K562 (cell line): ENCODE measurements at regions not wholly inside any gene's neighbourhood (a gene's known extent, or its start where the extent isn't known, plus 50 kb on each side); places are given as distances from the start of the nearest gene placed in this dataset.

Experiments
- ATAC-seq: fragments of 200-7000 bp; cut with Tn5 transposase; 3 replicates; pipeline ENCODE4 v1.9.1; 2020; ENCODE audit warnings: moderate library complexity
- BruUV-seq: library from RNA; stranded (reverse); fragments of 400-500 nt; replicated peaks from 2 replicates; lab custom pipeline; 2021; lab: Mats Ljungman, UMichigan
- CTCF ChIA-PET: fragments of 300-600 bp; formaldehyde crosslinking; extraction: SDS; loops from one replicate; lab custom pipeline; 2021; ENCODE audit warnings: low intra/inter-chr PET ratio; lab: Yijun Ruan, JAX
- POLR2A ChIA-PET: fragments of 300-600, 350-650 bp; sonication (Branson Sonifier 250); formaldehyde crosslinking; extraction: SDS; loops from one replicate; lab custom pipeline; 2021; ENCODE audit warnings: antibody characterized with exemption, inconsistent platforms; lab: Yijun Ruan, JAX
- DNase-seq, 4 experiments: peaks; one replicate each; pipeline versions ENCODE4 v3.0.0 to v3.0.0-alpha.2; 2011 to 2018; ENCODE audit warnings: low spot score in 3 of 4, mixed read lengths in 3 of 4; ENCODE audit errors: extremely low read depth in 1 of 4
- FAIRE-seq: peaks from 2 replicates; lab custom pipeline; 2011; peaks lifted over from hg19 to GRCh38; lab: Jason Lieb, UNC
- H2AFZ ChIP-seq: 2 replicates; pipeline ENCODE4 v1.6.0; 2011; ENCODE audit warnings: low read depth, low read length, control low read depth, inconsistent platforms
- H3K27ac ChIP-seq: fragments of 200-600 bp; 3 replicates; pipeline ENCODE4 v1.8.0; 2011; ENCODE audit warnings: low read depth, mild to moderate bottlenecking, control low read depth, inconsistent platforms, low read length, moderate library complexity, mixed read lengths; ENCODE audit errors: extremely low read depth
- H3K27me3 ChIP-seq, 2 experiments: fragments of 300-600 bp in 1 of 2; 2 replicates in 1 of 2; 3 replicates in 1 of 2; pipeline versions ENCODE4 v1.6.0 to v1.8.0; 2011; ENCODE audit warnings: inconsistent platforms in 2 of 2, low read length in 2 of 2, mild to moderate bottlenecking in 1 of 2, mixed read lengths in 1 of 2, moderate library complexity in 1 of 2; ENCODE audit not compliant: control insufficient read depth in 2 of 2, insufficient read depth in 2 of 2
- H3K36me3 ChIP-seq: fragments of 300-600 bp; 3 replicates; pipeline ENCODE4 v1.8.0; 2011; ENCODE audit warnings: mild to moderate bottlenecking, low read length, inconsistent platforms; ENCODE audit not compliant: control insufficient read depth, insufficient read depth
- H3K4me1 ChIP-seq, 2 experiments: fragments of 200-600 bp in 1 of 2; replicated peaks in 1 of 2; 2 replicates in 1 of 2; 3 replicates in 1 of 2; pipeline versions ENCODE4 v1.5.1 to v1.8.0; 2011; ENCODE audit warnings: inconsistent platforms in 2 of 2, low read length in 2 of 2, mild to moderate bottlenecking in 1 of 2, mixed read lengths in 1 of 2, moderate library complexity in 1 of 2; ENCODE audit not compliant: control insufficient read depth in 2 of 2, insufficient read depth in 2 of 2
- H3K4me2 ChIP-seq: 2 replicates; pipeline ENCODE4 v1.6.1; 2011; ENCODE audit warnings: low read length, control low read depth, inconsistent platforms, mixed read lengths; ENCODE audit not compliant: insufficient read depth
- H3K4me3 ChIP-seq: fragments of 200-600 bp; sonication (generic), shearing (Covaris generic); 2 replicates; pipeline ENCODE4 v1.5.1; 2016; ENCODE audit warnings: control low read depth, inconsistent platforms
- H3K79me2 ChIP-seq: fragments of 200-600 bp; 3 replicates; pipeline ENCODE4 v1.8.0; 2011; ENCODE audit warnings: low read length, inconsistent platforms; ENCODE audit not compliant: control insufficient read depth, insufficient read depth
- H3K9ac ChIP-seq, 2 experiments: 2 replicates each; pipeline versions ENCODE4 v1.6.0 to v1.6.1; 2011; ENCODE audit warnings: low read depth in 2 of 2, low read length in 2 of 2, control low read depth in 1 of 2, inconsistent platforms in 1 of 2, mild to moderate bottlenecking in 1 of 2, mixed read lengths in 1 of 2; ENCODE audit not compliant: insufficient read depth in 1 of 2
- H3K9me1 ChIP-seq: one replicate; pipeline ENCODE4 v1.6.0; 2011; ENCODE audit warnings: inconsistent platforms, mild to moderate bottlenecking, low read length, moderate library complexity; ENCODE audit not compliant: control insufficient read depth, insufficient read depth
- H3K9me3 ChIP-seq: replicated peaks from 2 replicates; pipeline ENCODE4 v1.5.1; 2011; ENCODE audit warnings: low read depth, low read length, inconsistent platforms; ENCODE audit not compliant: control insufficient read depth, insufficient read depth
- H4K20me1 ChIP-seq: replicated peaks from 2 replicates; pipeline ENCODE4 v1.6.1; 2011; ENCODE audit warnings: low read length, inconsistent platforms, mixed read lengths; ENCODE audit not compliant: control insufficient read depth, insufficient read depth
- BRF1 ChIP-seq: IDR thresholded peaks from 3 replicates; pipeline ENCODE4 v1.6.1; 2011; ENCODE audit warnings: borderline replicate concordance, mild to moderate bottlenecking; ENCODE audit not compliant: insufficient read length; ENCODE audit errors: extremely low read depth
- CREM ChIP-seq: IDR thresholded peaks from 2 replicates; pipeline ENCODE4 v1.6.1; 2014; ENCODE audit warnings: antibody characterized with exemption, low read depth
- ETV1 ChIP-seq: fragments of 450-650 bp; conservative IDR thresholded peaks from 2 replicates; pipeline ENCODE4 v1.6.1; 2016; ENCODE audit warnings: missing genetic modification characterization, control low read depth, low read depth, missing compliant biosample characterization
- MCM5 ChIP-seq: fragments of 450-650 bp; IDR thresholded peaks from 2 replicates; pipeline ENCODE4 v1.6.1; 2016; ENCODE audit warnings: low read depth
- MXI1 ChIP-seq: IDR thresholded peaks from 2 replicates; pipeline ENCODE4 v1.6.1; 2011; ENCODE audit warnings: low read depth, mild to moderate bottlenecking, improper control_type of control experiment, low read length
- NBN ChIP-seq: fragments of 450-650 bp; IDR thresholded peaks from 2 replicates; pipeline ENCODE4 v1.6.1; 2016; ENCODE audit warnings: low read depth, mild to moderate bottlenecking
- NFIC ChIP-seq: fragments of 450-650 bp; IDR thresholded peaks from 2 replicates; pipeline ENCODE4 v1.6.1; 2017; ENCODE audit warnings: mild to moderate bottlenecking, inconsistent platforms
- NR1H2 ChIP-seq: sonication (generic); formaldehyde crosslinking; IDR thresholded peaks from 2 replicates; pipeline ENCODE4 v1.4.0; 2020; ENCODE audit warnings: mild to moderate bottlenecking, missing genetic modification reagents
- SMARCA4 ChIP-seq: fragments of 450-650 bp; IDR thresholded peaks from 2 replicates; pipeline ENCODE4 v1.6.1; 2016
- TFE3 ChIP-seq: fragments of 450-650 bp; formaldehyde crosslinking; IDR thresholded peaks from 2 replicates; pipeline ENCODE4 v1.4.0; 2020; ENCODE audit warnings: mild to moderate bottlenecking, mixed read lengths
- ZFP91 ChIP-seq: sonication (generic); formaldehyde crosslinking; IDR thresholded peaks from 2 replicates; pipeline ENCODE4 v1.8.0; 2022; ENCODE audit warnings: mild to moderate bottlenecking, missing genetic modification reagents
- ZNF124 ChIP-seq: sonication (generic); formaldehyde crosslinking; IDR thresholded peaks from 2 replicates; pipeline ENCODE4 v1.8.1; 2022; ENCODE audit warnings: missing genetic modification reagents
- ZNF324 ChIP-seq: fragments of 250-450 bp; sonication (Bioruptor Pico); IDR thresholded peaks from 2 replicates; pipeline ENCODE4 v1.4.0; 2020; ENCODE audit warnings: mild to moderate bottlenecking
- WGBS: fragments of 100-300 bp; shearing (Covaris generic); methylation state at CpG from one replicate; pipeline ENCODE4 v1.1.6; 2016; ENCODE audit warnings: low coverage, mixed read lengths; ENCODE audit not compliant: insufficient coverage; ENCODE audit errors: missing lambda C conversion rate; 5-methylcytosine and 5-hydroxymethylcytosine counted together
- in situ Hi-C: fragments of 300-500 bp; cut with MboI; formaldehyde crosslinking; loops from 4 replicates; pipeline ENCODE4 v1.15.0; 2018; ENCODE audit warnings: inconsistent platforms, mixed read lengths
- intact Hi-C: fragments of 100-400 bp; cut with micrococcal nuclease; formaldehyde crosslinking; loops from 2 replicates; pipeline ENCODE4 v1.14.2; 2022

GRCh38 chrX:26352891-26353430, 137.0 kb downstream of the MAGEB5 start:
- no peaks in the 10 kb centered on the region for H3K9me3 ChIP-seq
- H2AFZ ChIP-seq, result no peak overlapping the region
- no peak overlapping the region for H3K4me3 ChIP-seq
- H3K4me1 ChIP-seq, result no peaks in the 10 kb centered on the region
- no TSS peak for BruUV-seq
- no peaks in the 10 kb centered on the region for H4K20me1 ChIP-seq
- intact Hi-C loops, result no loop called here
- H3K36me3 ChIP-seq, result no peaks in the 10 kb centered on the region
- H3K9me1 ChIP-seq, result no peaks in the 10 kb centered on the region
- in situ Hi-C loops, result no loop called here
- H3K27ac ChIP-seq, result no peak overlapping the region
- no peak for DNase-seq
- ChIA-PET POLR2A (no interaction called here), CTCF (no interaction called here)
- 0% methylated on average over 3 of the region's 3 CpGs for WGBS
- no peak for FAIRE-seq
- no peak overlapping the region for H3K4me2 ChIP-seq
- no peaks in the 10 kb centered on the region for H3K79me2 ChIP-seq
- no peak for TF ChIP-seq MXI1
- TF ChIP-seq ZFP91 (CRISPR knock-in tag), result no peak
- TF ChIP-seq TFE3 (CRISPR knock-in tag), result no peak
- no peak for TF ChIP-seq ZNF124 (CRISPR knock-in tag)
- TF ChIP-seq ETV1, result no peak
- no peak for TF ChIP-seq NBN
- no peak for TF ChIP-seq MCM5
- no peak for TF ChIP-seq BRF1
- TF ChIP-seq NFIC, result no peak
- no peak for TF ChIP-seq CREM
- TF ChIP-seq ZNF324 (CRISPR knock-in tag), result no peak
- no peak for TF ChIP-seq NR1H2 (CRISPR knock-in tag)
- TF ChIP-seq SMARCA4, result no peak
- H3K27me3 ChIP-seq, result no peaks in the 10 kb centered on the region
- no peak overlapping the region for H3K9ac ChIP-seq
- ATAC-seq, result no peak
